Stimulated activated CD4-positive, alpha-beta T cell treated with anti-CD3 and anti-CD28 coated beads, Interleukin-1b, Interleukin-23, amount 100 ng/mL, for 48 hours (primary cell): ENCODE measurements at regions not wholly inside any gene's neighbourhood (a gene's known extent, or its start where the extent isn't known, plus 50 kb on each side); places are given as distances from the start of the nearest gene placed in this dataset.

Source experiments
- DNase-seq: peaks from one replicate; pipeline ENCODE4 v3.0.0-alpha.2; 2020

DNA sequence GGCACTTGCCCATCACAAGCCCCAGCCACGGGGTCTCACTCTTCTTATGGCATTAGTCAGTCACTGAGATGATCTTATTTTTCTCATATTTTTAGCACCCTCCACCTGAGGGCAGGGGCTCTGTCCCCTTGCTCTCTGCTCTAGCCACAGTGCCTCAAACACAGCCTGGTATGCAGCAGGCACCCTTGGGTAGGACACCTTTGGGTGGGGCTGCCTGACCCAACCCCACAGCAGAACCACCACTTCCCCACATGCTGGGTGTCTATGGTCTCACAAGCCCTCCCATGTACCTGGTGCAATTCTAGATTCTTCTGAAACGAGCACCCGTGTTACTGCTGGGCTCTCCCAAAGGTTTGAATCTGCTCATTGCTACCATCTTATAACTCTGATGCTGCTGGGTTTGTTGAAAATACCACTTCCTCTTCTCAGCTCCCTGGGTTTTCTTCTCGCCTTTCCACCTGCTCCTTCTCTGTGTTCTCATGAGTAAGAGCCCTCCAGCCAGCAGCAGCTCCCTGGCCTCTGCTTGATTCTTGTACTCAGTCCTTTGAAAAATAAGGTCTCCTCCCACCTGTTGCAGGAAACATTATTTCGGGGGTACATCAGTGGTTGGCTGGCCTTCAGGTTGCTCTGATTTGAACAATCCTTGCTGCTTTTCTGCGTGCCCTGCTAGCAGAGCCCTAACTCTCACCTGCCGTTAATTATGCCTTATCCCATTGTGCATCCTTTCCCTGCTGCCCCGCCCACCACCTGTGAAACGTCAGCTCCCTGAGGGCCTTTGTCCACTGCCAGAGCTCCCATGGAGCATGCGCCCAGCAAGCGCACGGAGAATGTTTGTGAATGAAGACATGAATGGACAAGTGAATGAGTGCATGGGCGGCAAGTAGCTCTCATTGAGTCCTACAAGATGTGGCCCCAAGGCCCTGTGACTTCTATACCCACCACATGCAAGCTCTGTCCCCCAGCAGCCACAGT, 1181.6 kb downstream of the TBC1D22A start:
- no peak for DNase-seq

DNA sequence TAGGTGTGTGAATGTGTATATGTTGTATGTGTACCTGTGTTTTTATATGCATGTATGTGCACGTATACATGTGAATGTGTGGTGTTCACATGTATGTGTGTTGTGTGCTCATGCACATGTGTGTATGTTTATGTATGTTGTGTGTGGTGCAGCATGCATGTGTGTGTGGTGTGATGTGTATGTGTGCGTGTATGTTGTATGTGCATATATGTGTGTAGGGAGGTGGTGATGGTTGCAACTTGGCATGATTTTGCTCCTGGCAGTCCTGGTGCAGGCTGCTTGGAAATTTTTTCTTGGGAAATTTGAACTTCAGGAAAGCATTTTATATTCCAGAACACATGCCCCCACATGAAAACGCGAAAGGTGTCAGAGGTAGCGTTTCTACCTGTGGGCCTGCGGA, 1177.8 kb downstream of the TBC1D22A start:
- DNase-seq, result no peak

DNA sequence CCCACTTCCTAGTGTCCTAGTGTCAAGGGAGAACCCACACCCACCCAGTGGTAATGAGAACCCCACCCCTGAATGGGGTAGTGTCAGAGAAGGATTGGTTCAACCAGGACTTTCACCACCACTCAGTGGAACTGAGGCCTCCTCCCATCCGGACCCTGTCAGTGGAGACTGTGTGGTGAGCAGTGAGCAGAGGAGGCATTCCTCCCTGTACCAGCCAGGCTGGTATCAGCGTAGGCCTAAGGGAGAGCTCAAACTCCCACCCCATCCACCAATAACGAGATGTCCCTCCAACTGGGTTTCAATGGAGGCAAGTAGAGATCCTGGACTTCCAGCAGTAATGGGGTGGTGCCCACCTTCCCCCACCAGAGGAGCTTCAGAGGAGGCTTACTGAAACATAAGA, 1171.4 kb downstream of the TBC1D22A start:
- DNase-seq, result no peak

DNA sequence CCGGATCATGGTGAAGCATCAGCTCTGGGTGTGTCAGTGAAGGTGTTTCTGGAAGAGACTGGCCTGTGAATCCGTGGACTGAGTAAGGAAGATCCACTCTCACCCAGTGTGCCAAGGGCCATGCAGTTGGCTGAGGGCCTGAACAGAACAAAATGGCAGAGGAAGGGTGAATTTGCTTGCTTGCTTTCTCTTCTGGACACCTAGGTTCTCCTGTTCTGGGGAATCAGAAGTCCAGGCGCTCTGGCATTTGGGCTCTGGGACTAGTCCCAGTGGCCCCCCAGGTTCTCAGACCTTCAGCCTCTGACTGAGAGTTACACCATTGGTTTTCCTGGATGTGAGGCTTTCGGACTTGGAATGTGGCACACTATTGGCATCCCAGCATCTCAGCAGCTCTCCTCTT, 1170.8 kb downstream of the TBC1D22A start:
- no peak for DNase-seq

DNA sequence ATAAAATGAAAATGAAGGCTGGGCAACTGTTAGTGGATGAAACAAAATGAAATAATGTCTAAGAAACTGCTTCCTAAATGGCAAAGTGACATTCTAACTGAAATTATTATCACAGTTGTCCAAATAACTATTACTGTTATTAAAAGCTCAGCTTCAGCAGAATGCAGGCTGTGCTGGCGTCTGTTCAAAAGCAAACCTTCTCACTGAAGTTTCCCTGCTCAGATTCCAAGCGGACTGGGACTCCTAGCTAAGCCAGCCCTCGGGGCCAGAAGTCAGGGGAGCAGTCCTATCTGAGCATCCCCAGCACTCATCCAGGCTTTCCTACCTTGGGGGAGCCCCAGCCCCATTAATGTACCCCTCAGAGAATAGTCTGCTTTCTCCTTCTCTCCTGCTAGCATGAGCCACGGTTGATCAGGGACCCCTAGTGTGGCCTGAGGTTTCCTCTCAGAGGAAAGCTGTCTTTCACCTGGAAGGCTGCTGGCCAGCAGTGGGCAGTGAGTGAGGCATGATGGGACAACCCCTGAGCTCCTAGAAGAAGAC, 1167.3 kb downstream of the TBC1D22A start:
- no peak for DNase-seq

DNA sequence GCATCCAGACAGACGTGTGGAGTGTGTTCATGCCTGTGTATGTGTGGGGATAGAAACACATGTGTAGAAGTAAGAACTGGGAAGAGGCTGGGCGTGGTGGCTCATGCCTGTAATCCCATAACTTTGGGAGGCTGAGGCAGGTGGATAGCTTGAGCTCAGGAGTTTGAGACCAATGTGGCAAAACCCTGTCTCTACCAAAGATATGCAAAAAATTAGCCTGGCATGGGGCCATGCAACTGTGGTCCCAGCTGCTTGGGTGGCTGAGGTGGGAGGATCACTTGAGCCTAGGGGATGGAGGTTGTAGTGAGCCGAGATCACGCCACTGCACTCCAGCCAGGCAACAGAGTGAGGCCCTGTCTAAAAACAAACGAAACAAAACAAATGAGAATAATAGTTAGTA, 1166.6 kb downstream of the TBC1D22A start:
- DNase-seq, result no peak

DNA sequence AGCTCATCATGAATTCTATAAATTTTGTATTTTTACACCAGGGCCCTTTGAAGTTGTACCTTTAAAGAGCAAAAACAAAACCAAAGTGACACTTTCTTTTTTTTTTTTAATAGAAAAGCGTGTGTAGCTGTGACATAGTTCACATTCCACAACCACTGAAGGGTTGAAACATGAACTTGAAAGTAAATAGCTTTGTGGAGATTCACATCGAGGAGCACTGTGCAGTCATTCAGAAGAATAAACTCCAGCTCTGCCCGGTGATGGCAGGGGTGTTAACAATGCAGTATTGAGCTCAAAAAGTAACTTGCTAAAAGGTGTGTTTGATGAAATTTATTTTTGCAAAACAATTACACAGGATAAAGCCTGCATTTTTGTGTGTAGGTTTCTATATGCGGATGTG, 1166.2 kb downstream of the TBC1D22A start:
- no peak for DNase-seq

DNA sequence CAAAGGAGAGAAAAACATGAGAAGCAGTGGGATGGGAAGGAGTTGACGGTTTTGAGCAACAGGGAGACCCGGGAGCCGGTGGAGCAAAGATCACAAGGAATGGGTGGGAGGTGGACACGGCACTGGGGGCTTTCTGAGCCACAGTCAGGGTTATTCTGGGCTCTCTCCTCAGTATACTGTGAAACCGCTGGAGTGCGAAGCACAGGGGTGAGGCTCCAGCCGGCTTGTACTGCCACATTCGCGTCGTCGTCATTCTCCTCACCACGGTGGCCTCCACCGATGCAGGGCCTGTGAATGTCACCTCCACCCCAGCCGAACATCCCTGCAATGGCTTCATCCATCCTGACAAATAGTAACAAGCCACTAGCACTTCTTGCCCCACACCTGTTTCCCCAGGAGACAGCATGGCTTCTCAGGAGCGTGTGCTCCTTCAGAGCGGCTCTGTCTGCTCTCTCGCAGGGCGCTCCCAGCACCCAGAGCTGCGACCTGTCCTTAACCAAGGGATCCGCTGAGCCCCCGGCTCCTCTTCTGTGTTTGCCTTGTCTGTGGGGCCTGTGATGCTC, 1165.3 kb downstream of the TBC1D22A start:
- no peak for DNase-seq

DNA sequence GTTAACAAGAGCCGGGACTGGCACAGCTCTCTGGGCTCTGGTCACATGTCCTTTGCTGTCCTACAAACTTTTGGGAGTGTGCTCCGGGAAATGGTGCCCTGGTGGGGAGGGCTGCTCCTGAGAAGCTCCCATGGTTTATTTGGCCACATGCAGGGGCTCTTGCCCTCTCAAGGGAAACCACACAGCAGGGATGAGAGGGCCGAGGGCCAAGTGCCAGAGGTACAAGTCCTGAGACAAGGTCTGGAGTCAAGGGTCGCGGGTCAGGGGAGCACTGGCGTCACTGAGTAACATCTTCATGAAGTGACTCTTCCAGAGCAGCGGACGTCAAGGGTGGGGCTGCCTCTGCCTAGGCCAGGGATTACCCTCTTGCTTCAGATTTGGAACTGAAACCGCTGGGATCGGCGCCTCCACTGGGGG, 1160.6 kb downstream of the TBC1D22A start:
- DNase-seq, result no peak

DNA sequence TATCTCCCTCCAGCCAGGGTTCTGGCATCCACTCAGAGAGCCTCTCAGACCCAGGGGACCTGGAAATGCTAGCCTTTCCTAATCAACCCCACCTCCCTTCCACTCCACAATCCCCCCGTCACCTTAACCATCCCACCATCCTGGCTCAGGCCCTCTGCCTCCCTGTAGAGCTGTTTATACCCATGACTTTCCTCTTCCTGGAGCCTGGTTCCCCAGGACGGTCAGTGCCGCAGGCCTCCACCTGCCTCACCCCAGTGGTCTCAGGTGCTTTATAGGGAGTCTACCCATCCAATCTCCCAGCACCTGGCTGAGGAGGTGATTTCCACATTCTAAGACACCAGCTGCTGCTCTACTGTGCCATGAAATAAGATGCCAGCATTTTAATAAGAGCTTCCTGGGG, 1159.5 kb downstream of the TBC1D22A start:
- DNase-seq, result no peak

DNA sequence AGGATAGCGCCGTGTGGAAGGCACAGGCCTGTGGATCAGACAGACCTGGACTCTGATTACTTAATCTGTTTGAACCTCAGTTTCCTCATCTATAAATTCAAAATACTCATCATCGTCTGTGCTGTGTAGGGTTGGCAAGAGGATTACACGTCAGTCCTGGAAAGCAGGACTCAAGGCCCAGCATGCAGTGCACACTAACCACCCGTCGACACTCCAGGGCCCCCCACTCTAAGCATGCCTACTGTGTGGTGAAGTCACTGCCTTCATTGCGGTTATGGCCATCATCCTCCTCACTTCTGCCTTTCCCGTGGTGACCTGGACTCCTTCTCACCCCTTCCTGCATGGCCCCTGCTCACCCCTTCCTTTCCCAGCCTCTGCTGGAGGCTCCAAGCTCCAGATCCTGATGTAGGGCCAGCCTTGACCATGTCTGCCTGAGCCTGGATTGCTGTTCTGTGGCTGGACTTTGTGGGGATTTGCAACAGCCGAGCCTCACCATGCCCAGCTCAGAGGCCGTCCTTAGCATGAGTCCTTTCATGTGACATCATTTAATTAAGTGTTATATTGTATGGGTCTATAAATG, 1158.0 kb downstream of the TBC1D22A start:
- no peak for DNase-seq

DNA sequence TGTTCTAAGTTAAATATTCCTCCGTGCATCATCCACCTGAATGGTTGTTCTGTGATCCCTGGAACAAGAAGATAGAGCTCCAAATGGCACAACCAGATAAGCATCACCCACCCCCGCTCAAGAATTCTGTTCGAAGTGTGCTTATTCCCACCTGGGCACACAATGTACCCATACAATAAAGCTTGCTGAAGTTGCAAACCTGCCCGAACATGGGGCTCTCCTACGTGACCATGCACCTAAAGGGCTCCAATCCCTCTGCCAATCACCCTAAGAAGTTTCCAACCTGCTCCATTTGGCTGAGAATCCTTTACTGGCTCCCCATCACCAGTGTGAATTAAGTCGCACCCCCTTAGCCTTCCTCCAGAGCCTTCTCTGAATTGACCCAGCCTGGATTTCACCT, 1157.4 kb downstream of the TBC1D22A start:
- no peak for DNase-seq

DNA sequence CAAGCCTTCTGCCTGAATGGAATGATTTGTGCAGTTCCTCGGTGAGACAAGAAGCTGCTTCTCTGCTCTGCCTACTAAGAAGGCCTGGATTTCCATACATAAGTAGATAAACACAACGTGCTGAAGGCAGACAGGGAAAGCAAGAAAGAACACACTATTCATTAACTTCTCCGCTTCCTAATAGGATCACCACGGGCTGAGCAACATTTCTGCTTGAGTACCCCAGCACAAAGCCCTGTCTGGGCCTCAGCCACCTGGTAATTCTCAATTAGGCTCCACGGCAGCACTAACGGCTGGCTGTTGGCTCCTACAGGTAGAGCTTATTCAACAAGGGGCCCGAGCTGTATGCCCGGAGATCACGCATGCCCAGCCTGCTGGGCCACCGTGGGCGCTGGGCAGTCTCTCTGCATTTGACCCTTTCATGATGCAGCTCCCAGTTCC, 1156.6 kb downstream of the TBC1D22A start:
- DNase-seq, result no peak

DNA sequence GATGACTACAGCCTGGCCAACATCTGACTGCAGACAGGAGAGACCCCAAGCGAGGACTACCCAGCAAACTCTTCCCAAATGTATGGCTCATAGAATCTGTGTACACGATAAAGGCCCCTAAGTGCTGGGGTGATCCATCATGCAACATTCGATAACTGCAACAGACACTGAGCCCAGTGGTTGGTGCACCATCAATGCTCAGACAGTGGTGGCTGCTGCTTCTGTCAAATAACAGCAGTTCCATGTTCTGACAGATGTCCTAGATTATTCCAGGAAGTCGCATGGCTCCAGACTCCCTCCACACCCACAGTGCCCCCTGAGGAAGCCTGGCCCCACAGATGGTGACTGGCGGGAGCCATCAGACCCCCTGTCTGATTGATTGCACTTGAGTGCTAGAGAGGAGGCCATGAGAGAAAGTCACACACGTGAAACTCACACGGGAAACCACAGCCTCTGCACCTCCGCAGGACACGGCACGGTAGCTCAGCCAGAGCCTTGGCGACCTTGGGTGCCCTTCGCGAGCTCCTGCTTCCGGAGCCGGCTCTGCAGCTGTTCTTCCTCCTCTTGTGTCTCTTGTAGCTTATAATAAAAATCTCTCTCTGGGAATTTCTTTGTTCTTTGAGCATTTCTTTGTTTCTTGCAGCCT, 1155.9 kb downstream of the TBC1D22A start:
- DNase-seq, result peak; percentile 39

DNA sequence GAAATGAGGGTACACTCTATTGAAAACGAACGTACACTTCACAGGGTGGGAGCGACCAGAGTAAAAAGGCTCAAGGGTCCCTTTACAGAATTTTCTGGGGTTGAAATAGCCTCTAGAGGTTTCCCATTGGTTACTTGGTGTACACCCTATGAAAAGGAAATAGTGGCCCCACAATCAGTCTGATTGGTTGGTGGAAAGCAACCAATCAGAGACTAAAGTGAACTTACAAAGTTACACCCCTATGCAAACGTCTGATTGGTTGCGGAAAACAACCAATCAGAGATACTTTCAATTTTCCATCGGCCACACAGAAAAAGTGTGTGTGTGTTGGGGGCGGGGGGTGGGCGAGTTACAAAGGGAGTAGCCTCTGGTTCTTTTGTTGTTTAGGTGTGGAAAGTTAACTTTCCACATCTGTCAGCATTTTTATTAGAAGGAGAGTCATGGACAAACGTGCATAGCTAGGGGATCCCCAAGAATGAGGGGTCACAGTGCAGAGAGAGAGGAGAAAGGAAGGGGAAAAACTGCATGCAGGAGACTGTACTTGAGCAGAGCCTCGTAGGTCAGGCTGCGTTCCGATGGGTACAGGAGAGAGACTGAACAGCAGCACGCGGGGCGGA, 1152.1 kb downstream of the TBC1D22A start:
- no peak for DNase-seq

DNA sequence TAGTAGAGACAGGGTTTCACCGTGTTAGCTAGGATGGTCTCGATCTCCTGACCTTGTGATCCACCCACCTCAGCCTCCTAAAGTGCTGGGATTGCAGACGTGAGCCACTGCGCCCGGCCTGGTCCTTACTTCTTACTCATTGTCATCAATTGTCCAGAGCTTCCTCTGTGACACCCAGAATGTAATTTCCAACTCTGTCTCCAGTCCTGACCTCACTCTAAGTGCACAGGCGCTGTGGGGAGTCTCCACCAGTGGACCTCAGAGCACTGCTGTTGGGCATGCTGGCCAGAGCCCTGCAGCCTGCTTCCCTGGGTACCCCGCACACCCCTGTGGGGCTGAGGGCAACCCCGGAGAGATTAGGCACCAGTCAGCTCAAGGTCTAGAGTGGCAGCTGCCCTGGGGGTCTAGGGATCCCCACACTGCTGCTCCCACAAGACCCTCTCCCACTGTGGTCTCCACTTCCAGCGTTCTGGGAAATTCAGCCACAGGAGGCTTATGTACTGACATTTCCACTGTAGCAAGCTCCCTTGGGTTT, 1140.3 kb downstream of the TBC1D22A start:
- DNase-seq, result no peak

DNA sequence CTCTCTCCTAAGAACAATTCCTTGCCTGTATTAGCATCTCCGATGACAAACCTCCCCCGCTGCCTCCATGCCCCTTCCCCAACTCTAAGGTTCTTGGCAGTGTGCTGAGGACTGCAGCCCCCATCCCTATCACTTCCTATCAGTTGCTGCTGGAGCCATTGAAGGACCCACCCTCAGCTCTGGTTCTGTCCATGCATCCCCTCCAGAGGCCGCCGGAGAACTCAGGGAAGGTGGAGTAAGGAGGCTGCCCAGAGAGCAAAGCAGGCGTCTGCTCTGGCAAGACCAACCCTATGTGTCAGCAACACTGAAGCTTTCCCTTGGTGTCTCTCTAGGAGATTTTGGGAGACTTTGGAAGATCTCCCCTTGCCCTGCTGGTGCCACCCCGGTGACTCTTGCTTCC, 1139.5 kb downstream of the TBC1D22A start:
- no peak for DNase-seq

DNA sequence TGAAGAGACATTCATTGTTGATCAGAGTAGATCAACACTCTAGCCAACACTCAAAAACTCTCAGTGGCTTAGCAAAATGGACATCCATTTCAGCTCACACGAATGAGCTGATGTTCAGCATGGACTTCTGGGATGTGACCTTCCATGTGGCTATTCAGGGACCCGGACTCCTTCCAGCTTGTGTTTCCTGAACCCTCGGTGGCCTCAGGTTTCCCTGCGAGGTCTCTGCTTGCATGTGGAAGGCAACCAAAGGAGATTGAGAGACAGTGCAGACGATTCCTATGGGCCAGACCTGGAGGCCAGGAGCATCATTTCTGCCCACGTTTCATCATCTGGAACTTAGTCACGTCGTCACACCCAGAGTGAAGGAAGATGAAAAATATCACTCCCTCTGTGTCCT, 1137.4 kb downstream of the TBC1D22A start:
- no peak for DNase-seq

DNA sequence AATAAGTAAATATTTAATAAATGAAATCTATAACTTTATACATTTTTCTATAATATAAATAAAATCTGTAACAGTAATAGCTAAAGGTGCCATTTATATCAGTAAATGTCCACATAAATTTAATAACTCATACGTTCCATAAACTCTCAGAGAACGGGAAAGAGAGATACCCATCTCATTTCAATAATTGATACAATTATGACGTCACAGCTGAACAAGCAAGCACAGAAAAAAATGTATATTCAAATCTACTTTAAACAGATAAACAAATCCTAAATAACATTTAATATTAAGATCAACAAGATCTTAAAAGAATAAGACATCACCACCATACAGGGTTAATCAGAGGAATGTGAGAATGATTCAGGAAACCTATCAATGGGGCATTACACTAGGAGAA, 1136.5 kb downstream of the TBC1D22A start:
- no peak for DNase-seq

DNA sequence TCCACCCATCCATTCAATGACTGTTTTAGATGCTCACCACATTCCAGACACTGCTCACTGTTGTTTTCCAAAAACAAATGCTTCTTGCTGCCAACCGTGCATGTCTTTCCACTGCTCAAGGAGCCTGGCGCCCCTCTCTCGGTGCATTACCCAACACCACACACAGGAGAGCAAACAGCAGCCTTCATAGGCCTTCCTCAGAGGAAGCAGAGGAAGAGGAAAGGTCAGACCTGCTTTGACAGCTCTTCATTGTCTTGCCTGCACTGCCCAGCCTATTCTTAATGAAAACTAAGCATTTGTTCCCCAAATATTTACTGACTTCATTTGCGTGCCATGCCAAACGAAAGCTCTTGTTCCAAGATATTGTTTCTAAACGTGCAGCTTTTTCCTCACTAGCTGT, 1129.2 kb downstream of the TBC1D22A start:
- DNase-seq, result no peak

DNA sequence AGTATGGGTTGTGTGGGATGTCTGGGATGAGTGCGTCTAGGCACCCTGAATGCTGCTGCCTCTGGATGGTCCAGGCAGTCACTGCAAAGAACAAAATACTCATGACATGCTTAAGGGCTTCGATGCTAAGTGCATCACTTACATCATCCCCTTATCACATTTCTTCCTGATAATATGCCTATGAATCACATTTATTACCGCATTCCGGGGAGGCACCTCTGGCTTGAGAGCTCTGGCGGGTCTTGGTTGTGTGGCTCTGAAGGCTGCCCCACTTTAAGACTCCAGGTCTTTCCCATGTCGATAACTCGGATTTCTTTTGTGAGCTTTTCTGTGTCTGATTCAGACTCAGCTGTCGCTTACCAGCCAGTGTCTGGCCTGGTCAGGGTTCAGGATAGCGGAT, 1126.4 kb downstream of the TBC1D22A start:
- no peak for DNase-seq

DNA sequence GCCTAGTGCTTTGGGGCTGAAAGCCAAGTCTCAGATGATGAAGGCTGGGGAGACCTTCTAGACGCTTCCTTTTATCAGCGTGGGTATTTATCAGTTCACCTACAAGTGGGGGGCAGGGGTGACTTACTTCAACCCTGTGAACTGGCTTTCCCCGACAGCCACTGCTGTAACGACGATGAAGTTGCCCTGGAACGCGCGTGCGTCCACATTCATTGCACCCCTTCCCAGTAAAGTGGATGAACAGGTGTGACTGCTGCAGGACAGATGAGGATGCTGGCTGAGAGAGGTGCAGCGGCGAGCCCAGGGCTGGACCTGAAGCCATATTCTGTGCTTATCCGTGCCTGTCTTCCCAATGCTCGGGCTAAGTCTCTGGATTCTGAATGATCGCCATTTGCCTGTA, 1122.3 kb downstream of the TBC1D22A start:
- DNase-seq, result no peak

DNA sequence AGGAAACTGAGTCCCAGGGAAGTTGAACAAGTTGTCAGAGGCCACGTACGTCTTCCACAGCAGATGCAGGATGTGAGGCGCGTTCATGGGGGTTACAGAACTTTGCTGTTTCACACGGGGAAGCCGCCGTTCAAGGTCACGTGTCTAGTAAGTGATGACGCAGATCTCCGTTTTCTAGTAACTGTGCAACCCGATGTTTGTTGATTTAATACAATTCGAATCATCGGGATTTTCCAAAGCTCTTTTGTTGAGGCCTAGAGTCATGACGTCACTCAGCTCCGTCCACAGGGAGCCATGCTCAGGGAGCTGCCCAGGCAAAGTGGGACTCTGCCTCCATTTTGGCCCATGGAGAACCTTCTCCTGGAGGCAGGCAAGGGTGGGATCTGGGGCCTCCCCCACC, 1121.8 kb downstream of the TBC1D22A start:
- DNase-seq, result no peak
